NCI-H69 (cell line): ENCODE measurements at regions not wholly inside any gene's neighbourhood (a gene's known extent, or its start where the extent isn't known, plus 50 kb on each side); places are given as distances from the start of the nearest gene placed in this dataset.
A peak's percentile ranks its signal among the peaks of the same experiment; 100 is the strongest.

Experiments used
- DNase-seq: peaks from one replicate; lab custom pipeline; 2025; lab: John Stamatoyannopoulos, UW

GRCh38 chr15:77557564-77557963 is 75.1 kb downstream of the LINGO1 start:
- DNase-seq, result no peak

DNA sequence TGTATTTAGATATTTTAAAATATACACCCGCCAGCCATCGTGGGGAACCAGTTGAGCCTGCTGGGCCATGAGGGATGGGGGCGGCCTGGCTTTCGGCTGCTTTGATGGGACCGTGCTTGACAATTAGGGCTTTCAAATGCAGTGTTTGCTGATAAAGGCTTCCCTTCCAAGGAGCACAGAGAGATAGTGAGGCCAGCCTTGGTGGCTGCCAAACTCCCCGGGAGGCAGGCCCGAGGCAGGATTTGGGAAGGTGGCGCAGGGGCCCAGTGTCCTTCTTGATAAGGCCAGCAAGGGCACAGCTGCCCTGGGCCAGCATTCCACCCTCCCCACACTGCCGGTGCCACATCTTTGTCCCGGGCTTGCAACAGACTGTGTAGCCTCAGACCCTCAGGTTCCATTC is 75.6 kb downstream of the LINGO1 start:
- no peak for DNase-seq

GRCh38 chr15:77556622-77557021 is 76.1 kb downstream of the LINGO1 start:
- DNase-seq, result no peak

- DNase-seq, result no peak
Observed at GRCh38 chr15:77555232-77555631, 77.5 kb downstream of the LINGO1 start.

GRCh38 chr15:77554306-77555080 is 78.2 kb downstream of the LINGO1 start:
- peak; percentile 42 for DNase-seq

DNA sequence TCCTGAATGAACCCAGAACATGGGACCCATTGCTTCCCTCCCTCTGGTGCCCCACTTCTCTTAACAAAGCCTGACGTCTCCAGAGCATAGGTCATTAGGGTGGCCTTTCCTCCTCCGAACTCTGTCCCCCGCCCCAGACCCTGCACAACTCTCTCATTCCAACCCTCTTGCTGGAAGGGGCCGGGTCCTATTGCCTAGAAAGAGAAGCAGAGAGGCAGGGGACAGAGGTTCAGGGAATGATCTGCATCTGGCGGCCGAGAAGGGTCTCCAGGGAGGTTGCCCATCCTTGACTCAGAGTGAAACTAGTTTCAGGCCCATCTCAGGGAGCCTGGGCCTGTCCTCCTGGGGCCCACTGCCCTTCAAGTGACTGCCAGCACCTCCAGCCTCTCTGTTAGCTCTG is 79.0 kb downstream of the LINGO1 start:
- no peak for DNase-seq

DNA sequence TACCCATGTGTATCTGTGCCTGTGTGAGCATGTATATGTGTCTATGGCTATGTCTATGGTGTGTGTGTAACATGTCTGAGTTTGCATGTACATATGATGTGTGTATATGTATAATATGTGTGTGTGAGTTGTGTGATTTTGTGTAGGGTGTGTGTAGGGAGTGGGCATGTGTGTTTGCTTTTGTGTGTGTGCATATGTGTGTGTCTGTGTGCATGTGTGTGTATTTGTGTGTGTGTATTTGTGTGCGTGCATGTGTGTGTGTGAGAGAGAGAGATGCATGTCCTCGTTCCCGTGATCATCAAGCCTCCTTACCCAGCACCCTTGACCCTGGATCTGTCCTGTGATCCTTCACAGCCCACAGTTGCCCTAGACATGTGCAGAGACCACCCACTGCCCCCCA is 79.5 kb downstream of the LINGO1 start:
- DNase-seq, result no peak

GRCh38 chr15:77552066-77552465 is 80.6 kb downstream of the LINGO1 start:
- no peak for DNase-seq

DNA sequence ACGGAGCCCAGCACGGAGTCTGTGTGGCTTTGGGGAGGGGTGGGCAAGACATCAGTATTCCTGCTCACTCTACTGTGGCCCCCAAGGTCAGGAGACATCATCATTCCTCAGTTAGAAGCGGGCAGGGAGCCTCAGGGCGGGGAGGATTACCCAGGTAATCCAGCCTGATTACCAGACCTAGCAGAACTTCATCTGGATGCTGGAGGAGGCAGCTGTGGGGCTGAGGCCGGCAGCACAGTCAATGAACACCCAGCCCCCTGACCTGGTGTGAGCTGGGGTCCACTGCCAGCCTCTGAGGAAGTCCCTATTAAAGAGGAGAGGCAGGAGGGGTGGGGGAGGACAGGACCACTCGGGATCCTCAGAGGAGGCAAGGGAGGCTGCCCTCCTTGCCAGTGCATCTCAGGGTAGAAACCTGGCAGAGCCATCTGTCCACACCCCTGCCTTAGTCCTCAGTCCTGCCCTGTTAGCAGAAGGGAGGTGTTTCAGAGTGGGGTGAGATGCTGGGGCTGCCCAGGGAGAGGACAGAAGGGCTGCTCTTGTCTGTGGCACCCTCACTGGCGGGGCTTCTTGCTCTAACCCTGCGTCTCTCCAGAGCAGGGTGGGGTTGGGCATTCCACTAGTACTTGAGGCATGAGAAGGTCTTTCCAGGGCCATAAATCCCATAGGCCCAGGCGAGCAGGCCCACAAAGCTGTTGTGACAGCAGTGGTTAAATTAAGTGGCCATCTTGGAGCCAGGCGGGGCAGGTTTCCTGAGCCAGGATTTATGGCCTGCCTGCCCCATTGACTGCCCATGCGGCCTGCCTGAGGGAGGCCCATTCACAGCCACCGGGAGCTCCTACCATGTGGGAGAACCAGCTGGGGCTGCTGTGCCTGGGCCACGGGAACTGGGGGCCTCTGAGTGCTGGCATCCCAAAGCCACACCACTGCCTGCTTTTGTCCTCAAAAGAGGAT is 82.1 kb downstream of the LINGO1 start:
- peak; percentile 9 for DNase-seq

DNA sequence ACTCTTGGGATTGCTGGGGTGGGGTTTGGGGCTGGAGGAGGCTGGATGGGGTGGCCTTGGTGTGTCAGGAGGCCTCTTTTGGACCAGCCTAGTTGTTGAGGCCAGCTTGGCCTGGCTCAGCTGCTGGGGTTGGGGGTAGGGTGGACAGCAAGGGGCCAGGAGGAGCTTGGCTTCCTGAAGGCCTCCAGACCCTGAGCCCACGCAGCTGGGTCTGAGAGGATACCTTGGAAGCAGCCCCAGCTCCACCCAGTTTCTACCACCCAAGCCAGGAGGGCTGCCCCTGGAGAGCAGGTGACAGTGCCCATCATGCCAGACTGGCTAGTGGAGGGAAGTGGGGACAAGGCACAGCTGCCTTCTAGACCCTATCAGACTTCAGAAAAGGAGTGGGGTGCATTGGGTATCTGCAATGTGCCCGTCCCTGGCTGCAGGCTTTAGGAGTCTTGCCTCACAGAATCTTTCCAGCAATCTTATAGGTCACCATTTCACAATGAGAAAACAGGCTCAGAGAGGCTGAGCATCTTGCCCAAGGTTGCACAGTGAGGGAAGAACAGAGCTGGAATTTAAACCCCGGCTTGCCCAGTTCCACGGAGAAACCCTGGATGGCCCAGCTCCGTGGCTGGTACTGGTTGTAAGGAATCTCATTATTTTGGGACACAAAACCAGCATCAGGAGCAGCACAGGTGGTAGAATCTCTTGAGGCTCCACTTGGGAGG is 83.0 kb downstream of the LINGO1 start:
- no peak for DNase-seq

DNA sequence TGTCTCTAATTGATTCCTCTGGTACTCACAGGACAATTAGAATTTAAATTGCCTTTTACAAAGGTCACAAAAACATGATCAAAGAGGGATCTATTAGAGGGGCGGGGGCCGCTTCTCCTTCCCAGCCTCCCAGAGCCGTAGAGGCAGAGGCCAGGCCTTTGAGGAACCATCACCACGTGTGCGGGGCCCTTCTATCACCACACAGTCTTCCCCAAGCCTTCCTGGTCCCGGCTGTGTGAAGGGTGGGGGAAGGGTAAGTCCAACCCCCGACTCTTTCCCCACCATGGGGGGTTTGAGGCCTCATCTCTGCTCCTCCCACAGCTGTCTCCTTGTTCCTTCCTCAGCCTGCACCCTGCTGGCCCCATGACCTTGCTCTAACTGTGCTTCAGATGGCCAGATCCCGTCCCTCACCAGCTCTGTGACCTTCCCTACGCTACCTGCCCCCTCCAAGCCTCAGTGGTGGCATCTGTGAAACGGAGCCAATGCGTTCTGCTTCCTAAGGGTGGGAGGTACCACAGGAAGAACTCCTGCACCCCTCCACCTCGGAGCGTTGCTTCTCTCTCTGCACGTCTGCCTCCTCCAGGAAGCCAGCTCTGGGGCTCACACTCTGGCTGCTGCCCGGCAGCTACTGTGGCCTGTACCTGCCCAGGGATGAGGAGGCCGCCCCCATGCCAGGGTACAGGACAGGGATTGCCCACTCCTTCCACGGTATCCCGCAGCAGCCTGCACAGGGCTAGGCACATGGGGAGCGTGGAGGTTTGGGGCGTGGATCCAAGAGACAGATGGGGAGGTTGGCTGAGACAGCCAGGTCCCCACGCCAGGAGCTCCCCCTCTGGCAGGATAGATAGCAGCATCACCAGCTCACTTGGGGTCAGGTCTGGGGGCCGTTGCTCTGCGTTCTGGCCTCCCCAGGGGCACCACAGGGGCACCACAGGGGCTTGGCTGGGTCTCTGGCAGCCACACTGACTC is 83.8 kb downstream of the LINGO1 start:
- DNase-seq, result no peak

DNA sequence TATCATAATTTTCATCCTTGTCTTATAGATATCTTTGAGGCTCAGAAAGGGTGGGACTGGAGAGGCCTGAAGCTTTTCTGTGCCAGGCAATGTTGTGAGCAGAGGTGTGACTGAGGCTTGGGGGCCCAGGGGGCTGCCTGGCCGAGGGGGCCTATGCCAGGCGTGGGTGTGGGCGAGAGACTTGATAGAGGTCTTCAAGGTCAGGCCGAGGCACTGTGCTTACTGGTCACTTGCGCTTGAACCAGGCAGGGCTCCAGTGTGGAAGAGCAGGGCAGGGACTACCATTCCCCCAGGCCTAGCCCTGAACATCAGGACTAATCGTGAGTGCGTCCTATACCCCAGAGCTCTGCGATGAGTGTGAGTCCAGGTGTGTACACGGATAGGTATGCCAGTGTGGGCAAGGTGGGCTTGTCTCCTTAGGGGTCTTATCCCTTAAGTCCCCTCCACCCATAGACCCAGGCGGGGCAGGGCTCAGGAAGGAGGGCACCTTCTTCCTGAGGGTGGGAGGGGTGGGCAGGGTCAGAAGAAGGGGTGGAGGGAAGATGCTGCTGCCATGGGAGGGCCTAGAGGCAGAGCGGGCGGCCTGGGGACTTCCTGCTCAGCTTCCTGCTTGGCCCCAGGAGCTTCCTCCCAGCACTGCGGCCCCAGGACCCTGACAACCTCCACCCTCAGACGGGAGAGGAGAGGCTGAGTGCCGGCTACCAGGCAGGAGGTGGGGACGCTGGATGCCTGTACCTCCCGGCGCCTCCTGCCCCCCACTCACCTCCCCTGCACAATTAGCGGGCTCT is 84.7 kb downstream of the LINGO1 start:
- DNase-seq, result no peak

DNA sequence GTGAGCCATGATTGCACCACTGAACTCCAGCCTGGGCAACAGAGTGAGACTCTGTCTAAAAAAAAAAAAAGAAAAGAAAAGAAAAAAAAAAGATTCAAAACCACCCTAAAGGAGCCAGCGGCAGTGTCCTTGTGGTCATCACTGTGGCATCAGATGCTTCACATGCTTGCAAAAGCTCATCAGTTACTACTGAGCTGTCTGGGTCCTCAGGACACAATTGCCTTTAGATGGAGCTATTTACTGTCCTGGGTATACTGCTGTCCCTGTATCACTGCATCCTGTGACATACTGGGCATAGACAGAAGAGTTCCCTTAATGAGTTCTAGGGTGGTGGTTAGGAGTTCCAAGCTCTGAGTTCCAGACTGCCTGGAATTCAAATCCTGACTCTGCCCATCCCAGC is 85.8 kb downstream of the LINGO1 start:
- peak; percentile 15 for DNase-seq

GRCh38 chr15:77546050-77546501 is 86.6 kb downstream of the LINGO1 start:
- peak; percentile 17 for DNase-seq

DNA sequence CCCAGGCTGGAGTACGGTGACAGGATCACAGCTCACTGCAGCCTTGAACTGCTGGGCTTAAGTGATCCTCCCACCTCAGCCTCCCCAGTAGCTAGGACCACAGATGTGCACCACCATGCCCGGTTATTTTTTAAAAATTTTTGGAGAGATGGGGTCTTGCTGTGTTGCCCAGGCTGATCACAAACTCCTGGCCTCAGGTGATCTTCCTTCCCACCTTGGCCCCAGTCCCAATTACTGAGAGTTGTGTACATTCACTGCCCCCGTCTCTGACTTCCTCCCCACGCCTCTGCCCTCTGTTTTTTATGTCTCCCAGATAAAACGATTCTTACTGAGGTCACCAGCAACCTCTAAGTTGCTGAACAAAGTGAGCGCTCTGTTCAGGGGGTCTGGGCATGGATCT is 87.7 kb downstream of the LINGO1 start:
- no peak for DNase-seq

GRCh38 chr15:77544162-77544561 is 88.5 kb downstream of the LINGO1 start:
- no peak for DNase-seq

GRCh38 chr15:77543159-77543882 is 89.4 kb downstream of the LINGO1 start:
- DNase-seq, result peak; percentile 87

- no peak for DNase-seq
Observed at GRCh38 chr15:77542491-77543001, 90.2 kb downstream of the LINGO1 start.

GRCh38 chr15:77541421-77542181 is 91.1 kb downstream of the LINGO1 start:
- peak; percentile 36 for DNase-seq
